NCI-H345 treated with DMSO at 0.1 percent for 48 hours (cell line): ENCODE measurements at regions not wholly inside any gene's neighbourhood (a gene's known extent, or its start where the extent isn't known, plus 50 kb on each side); places are given as distances from the start of the nearest gene placed in this dataset.

Experiments
- DNase-seq: peaks from one replicate; lab custom pipeline; 2025; ENCODE audit not compliant: unreplicated experiment; lab: John Stamatoyannopoulos, UW

DNA sequence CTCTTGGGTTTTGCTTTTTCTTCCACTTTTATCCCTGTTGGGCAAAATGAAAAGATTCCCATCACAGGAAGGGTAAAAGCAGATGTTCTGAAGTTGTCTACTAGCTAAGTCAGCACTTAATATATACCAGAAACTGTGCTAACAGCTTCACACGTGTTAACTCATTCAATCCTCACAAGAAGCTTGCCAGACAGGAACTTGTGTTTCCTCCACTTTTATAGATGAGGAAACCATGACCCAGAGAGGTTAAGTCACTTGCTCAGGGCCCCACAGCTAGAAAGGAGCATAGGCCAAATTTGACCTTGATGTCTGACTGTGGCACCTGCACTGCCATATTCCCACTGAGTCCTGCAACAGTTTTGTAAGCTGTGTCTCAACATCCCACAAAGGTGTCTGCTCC, 76.8 kb upstream of the EPC2 start:
- no peak for DNase-seq

- DNase-seq = no peak
These were observed 76.0 kb upstream of the EPC2 start for GRCh38 chr2:148568597-148568996.

- DNase-seq = no peak
These were observed 75.3 kb upstream of the EPC2 start for GRCh38 chr2:148569221-148569620.

DNA sequence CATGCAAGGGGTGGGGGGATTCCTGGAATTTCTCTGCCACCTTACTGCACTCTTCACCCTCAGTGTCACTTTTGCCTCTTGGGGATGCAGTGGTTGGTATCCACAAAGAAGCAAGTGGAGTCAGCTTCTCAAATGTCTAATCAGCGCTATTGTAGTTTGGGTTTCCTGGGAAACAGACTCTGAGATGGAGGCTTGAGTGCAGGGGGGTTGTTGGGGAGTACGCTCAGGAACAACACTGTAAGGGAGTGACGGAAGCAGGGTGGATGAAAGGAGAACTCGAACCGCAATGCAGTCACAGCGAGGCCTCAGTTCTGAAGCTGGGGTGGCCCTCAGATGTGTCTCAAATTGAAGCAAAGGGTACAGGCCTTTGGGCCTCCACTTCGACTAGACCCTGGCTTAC, 73.6 kb upstream of the EPC2 start:
- no peak for DNase-seq

DNA sequence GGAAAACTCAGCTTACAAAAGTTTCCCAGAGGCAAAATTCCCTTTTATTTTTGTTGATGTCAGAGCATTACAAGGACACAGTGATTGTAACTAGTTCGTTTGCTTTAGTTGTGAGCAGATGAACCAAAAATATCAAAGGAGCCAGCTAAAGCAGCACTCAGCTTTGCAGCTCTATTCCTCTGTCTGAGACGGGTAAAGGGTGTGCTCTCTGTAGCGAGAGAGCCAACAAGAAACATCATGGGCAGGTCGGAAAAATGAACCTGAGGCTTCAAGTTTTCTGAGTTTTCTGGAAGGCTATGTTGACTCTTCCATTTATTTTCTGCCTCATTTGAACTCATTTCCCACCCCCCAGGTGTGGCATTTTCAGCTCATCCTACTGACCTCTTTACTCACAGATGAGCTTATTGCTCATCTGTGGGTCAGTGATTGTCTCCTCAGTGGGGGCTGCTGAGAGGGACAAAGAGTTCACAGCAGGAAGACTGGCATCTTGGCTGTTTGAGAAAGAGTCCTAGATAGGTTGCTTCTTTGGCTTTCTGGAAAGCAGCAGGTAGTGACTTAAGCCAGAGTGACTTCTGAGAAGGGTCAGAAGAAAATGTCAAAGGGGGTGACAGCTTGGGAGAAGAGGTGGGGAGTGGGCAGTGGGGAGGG, 66.6 kb upstream of the EPC2 start:
- no peak for DNase-seq

GRCh38 chr2:148578493-148578884, 66.1 kb upstream of the EPC2 start:
- DNase-seq = no peak

GRCh38 chr2:148582679-148583511, 61.7 kb upstream of the EPC2 start:
- no peak for DNase-seq

- DNase-seq = no peak
These were observed 58.9 kb upstream of the EPC2 start for GRCh38 chr2:148585696-148586095.

DNA sequence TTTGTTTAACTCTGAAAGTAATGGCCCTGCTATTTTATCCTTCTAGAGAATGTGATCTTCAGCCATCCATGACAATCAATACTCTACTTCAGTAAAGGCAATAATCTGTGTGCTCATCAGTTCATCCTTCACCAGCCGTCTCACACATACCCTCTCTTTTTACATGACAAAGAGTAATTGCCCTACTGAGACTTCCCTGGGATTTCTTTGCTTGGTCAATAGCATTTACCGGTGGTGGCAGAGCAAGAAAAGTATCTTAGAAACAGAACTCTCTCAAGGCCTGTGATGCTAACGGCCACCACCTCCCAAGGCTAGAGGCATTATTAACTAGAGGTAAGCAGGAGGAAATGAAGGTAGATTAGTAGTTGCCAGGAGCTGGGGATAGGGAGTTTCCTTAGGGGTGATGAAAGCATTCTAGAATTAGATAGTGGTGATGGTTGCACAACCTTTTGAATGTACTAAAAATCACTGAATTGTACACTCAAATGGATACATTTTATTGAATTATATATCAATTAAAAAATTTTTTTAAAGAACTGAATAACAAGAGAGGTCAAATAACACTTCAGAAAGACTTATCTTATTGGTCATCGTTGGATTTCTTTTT, 57.9 kb upstream of the EPC2 start:
- DNase-seq = no peak

GRCh38 chr2:148590612-148591011, 53.9 kb upstream of the EPC2 start:
- DNase-seq = no peak

DNA sequence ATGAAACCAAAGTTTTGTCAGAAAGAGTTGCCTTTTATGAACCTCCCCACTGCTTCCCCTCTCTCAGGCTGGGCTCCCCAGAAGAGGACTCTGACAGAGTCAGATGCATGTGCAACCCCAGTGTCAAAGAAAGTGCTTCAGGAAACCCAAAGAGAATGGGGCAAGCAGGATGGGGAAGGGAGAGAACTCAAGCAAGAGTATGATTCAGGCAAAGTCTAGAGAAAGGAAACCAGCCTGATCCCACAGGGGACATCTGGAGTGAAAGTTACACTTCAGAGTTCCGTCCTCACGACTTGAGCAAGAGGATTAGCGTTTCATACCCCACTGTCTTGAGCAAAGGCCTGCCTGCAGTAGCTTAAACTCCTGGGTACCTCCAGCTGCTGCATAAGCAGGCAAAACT, 51.8 kb upstream of the EPC2 start:
- no peak for DNase-seq

- DNase-seq = no peak
These were observed 51.1 kb upstream of the EPC2 start for GRCh38 chr2:148593421-148593820.

DNA sequence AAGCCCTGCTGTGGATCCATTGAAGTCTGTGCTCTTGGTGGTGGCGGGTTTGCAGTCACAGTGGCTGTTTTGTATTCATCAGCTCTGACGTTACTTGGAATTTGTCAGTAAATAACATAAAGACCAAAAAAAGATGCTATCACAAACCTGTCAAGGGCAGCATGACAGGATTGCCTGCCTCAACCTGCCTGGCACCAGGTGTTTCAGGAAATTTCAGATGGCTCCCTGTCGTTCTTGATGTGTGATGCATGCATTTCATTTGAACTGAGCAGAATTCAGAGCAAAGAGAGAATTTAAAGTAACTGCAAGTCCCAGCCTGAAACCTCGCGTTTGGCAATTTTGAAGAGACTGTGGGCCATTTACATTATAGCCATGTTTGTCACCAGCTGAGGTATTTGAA, 50.3 kb upstream of the EPC2 start:
- DNase-seq = peak; percentile 68
